H9 (cell line): ENCODE measurements at regions not wholly inside any gene's neighbourhood (a gene's known extent, or its start where the extent isn't known, plus 50 kb on each side); places are given as distances from the start of the nearest gene placed in this dataset.

Source experiments
- DNase-seq: peaks from one replicate; pipeline ENCODE4 v3.0.0-alpha.2; 2017
- H2AFZ ChIP-seq: one replicate; pipeline ENCODE4 v1.6.1; 2013; ENCODE audit warnings: mild to moderate bottlenecking, low read length, control low read depth, moderate library complexity
- H2AK5ac ChIP-seq: 2 replicates; pipeline ENCODE4 v1.6.1; 2013; ENCODE audit warnings: low read length, control low read depth, mixed read lengths; ENCODE audit not compliant: insufficient read length
- H2BK120ac ChIP-seq: one replicate; pipeline ENCODE4 v1.6.1; 2013; ENCODE audit warnings: low read depth, mild to moderate bottlenecking, low read length, control low read depth, inconsistent platforms; ENCODE audit not compliant: poor library complexity, severe bottlenecking
- H2BK12ac ChIP-seq: 2 replicates; pipeline ENCODE4 v1.6.1; 2013; ENCODE audit warnings: low read length, control low read depth, mixed read lengths, low read depth; ENCODE audit not compliant: insufficient read length
- H2BK15ac ChIP-seq: 2 replicates; pipeline ENCODE4 v1.6.1; 2013; ENCODE audit warnings: low read depth, low read length, control low read depth
- H2BK20ac ChIP-seq: one replicate; pipeline ENCODE4 v1.6.1; 2013; ENCODE audit warnings: low read depth, mild to moderate bottlenecking, low read length, control low read depth, inconsistent platforms; ENCODE audit not compliant: poor library complexity, severe bottlenecking
- H2BK5ac ChIP-seq: 2 replicates; pipeline ENCODE4 v1.6.1; 2013; ENCODE audit warnings: low read length, control low read depth, mixed read lengths; ENCODE audit not compliant: insufficient read length
- H3K14ac ChIP-seq: 2 replicates; pipeline ENCODE4 v1.6.1; 2013; ENCODE audit warnings: low read length, control low read depth; ENCODE audit not compliant: insufficient read depth
- H3K18ac ChIP-seq: 2 replicates; pipeline ENCODE4 v1.6.1; 2013; ENCODE audit warnings: low read depth, mild to moderate bottlenecking, mixed read lengths, low read length, control low read depth; ENCODE audit not compliant: insufficient read length
- H3K23ac ChIP-seq: 2 replicates; pipeline ENCODE4 v1.6.1; 2013; ENCODE audit warnings: low read length, control low read depth, mixed read lengths, low read depth; ENCODE audit not compliant: insufficient read length
- H3K23me2 ChIP-seq: 2 replicates; pipeline ENCODE4 v1.6.1; 2013; ENCODE audit warnings: low read depth, mild to moderate bottlenecking, mixed read lengths, low read length, control low read depth; ENCODE audit not compliant: insufficient read length, poor library complexity, severe bottlenecking
- H3K27ac ChIP-seq: 2 replicates; pipeline ENCODE4 v1.5.1; 2013; ENCODE audit warnings: low read length, control low read depth, mixed read lengths, low read depth; ENCODE audit not compliant: insufficient read length
- H3K27me3 ChIP-seq: 2 replicates; pipeline ENCODE4 v1.6.1; 2013; ENCODE audit warnings: low read length, control low read depth, inconsistent platforms; ENCODE audit not compliant: insufficient read depth
- H3K4ac ChIP-seq: 2 replicates; pipeline ENCODE4 v1.6.1; 2013; ENCODE audit warnings: low read depth, mild to moderate bottlenecking, control low read depth, inconsistent platforms, low read length, moderate library complexity
- H3K4me1 ChIP-seq: 2 replicates; pipeline ENCODE4 v1.6.1; 2013; ENCODE audit warnings: low read length, control low read depth, inconsistent platforms; ENCODE audit not compliant: insufficient read depth
- H3K4me2 ChIP-seq: 2 replicates; pipeline ENCODE4 v1.6.1; 2013; ENCODE audit warnings: low read length, control low read depth, mixed read lengths; ENCODE audit not compliant: insufficient read length, insufficient read depth
- H3K56ac ChIP-seq: 2 replicates; pipeline ENCODE4 v1.6.1; 2013; ENCODE audit warnings: low read depth, mild to moderate bottlenecking, mixed read lengths, low read length, control low read depth; ENCODE audit not compliant: insufficient read length
- H3K79me1 ChIP-seq: 2 replicates; pipeline ENCODE4 v1.6.1; 2013; ENCODE audit warnings: low read depth, mild to moderate bottlenecking, moderate library complexity, low read length, control low read depth, inconsistent platforms; ENCODE audit not compliant: insufficient read depth, poor library complexity, severe bottlenecking
- H3K79me2 ChIP-seq: 2 replicates; pipeline ENCODE4 v1.6.1; 2013; ENCODE audit warnings: low read length, control low read depth, inconsistent platforms; ENCODE audit not compliant: insufficient read depth
- H3K9ac ChIP-seq: 2 replicates; pipeline ENCODE4 v1.6.1; 2013; ENCODE audit warnings: low read length, control low read depth, mixed read lengths; ENCODE audit not compliant: insufficient read length; ENCODE audit errors: extremely low read depth
- H3K9me3 ChIP-seq: one replicate; pipeline ENCODE4 v1.6.1; 2013; ENCODE audit warnings: low read depth, low read length, inconsistent platforms; ENCODE audit not compliant: control insufficient read depth
- H3T11ph ChIP-seq: one replicate; pipeline ENCODE4 v1.6.1; 2013; ENCODE audit warnings: mild to moderate bottlenecking, low read length, control low read depth, inconsistent platforms
- H4K20me1 ChIP-seq: one replicate; pipeline ENCODE4 v1.6.1; 2013; ENCODE audit not compliant: control insufficient read depth, insufficient read length, insufficient read depth
- H4K5ac ChIP-seq: 2 replicates; pipeline ENCODE4 v1.6.1; 2013; ENCODE audit warnings: low read depth, mild to moderate bottlenecking, mixed read lengths, low read length, control low read depth; ENCODE audit not compliant: insufficient read length
- H4K8ac ChIP-seq: replicated peaks from 2 replicates; pipeline ENCODE4 v1.6.1; 2013; ENCODE audit warnings: low read length, control low read depth, mixed read lengths, low read depth; ENCODE audit not compliant: insufficient read length
- H4K91ac ChIP-seq: 2 replicates; pipeline ENCODE4 v1.6.1; 2013; ENCODE audit warnings: low read depth, mild to moderate bottlenecking, moderate library complexity, mixed read lengths, low read length, control low read depth; ENCODE audit not compliant: insufficient read length
- H3K27ac Mint-ChIP-seq, 3 experiments: 2 replicates in 2 of 3; 3 replicates in 1 of 3; pipeline ENCODE4 v1.8.0; 2020 to 2021; ENCODE audit warnings: mixed read lengths in 3 of 3, mild to moderate bottlenecking in 1 of 3, moderate library complexity in 1 of 3
- H3K27me3 Mint-ChIP-seq: 2 replicates; pipeline ENCODE4 v1.8.0; 2021; ENCODE audit warnings: low read depth, mild to moderate bottlenecking, moderate library complexity, mixed read lengths
- H3K36me3 Mint-ChIP-seq, 3 experiments: 2 replicates in 2 of 3; 3 replicates in 1 of 3; pipeline ENCODE4 v1.8.0; 2020 to 2021; ENCODE audit warnings: low read depth in 3 of 3, mixed read lengths in 3 of 3; ENCODE audit not compliant: insufficient read depth in 1 of 3
- H3K4me1 Mint-ChIP-seq, 2 experiments: 2 replicates each; pipeline ENCODE4 v1.8.0; 2020; ENCODE audit warnings: mixed read lengths in 2 of 2
- H3K4me3 Mint-ChIP-seq, 2 experiments: 2 replicates in 1 of 2; 3 replicates in 1 of 2; pipeline ENCODE4 v1.8.0; 2020 to 2021; ENCODE audit warnings: mild to moderate bottlenecking in 2 of 2, mixed read lengths in 2 of 2, moderate library complexity in 1 of 2
- H3K9me3 Mint-ChIP-seq, 2 experiments: 2 replicates in 1 of 2; 3 replicates in 1 of 2; pipeline ENCODE4 v1.8.0; 2020; ENCODE audit warnings: mild to moderate bottlenecking in 2 of 2, mixed read lengths in 2 of 2, moderate library complexity in 1 of 2
- CTCF ChIP-seq: fragments of 200-600 bp; sonication (generic); conservative IDR thresholded peaks from 3 replicates; pipeline ENCODE4 v1.8.0; 2021; ENCODE audit warnings: antibody characterized with exemption, mild to moderate bottlenecking
- WGBS: extraction: QIAGEN DNeasy Blood & Tissue Kit; methylation state at CpG from one replicate; pipeline ENCODE4 v1.1.7; 2013; ENCODE audit warnings: missing lambda C conversion rate, low lambda C conversion rate, mixed read lengths; ENCODE audit not compliant: insufficient read length; ENCODE audit errors: extremely low coverage; 5-methylcytosine and 5-hydroxymethylcytosine counted together

GRCh38 chr2:84173041-84173440, 286.0 kb downstream of the SUCLG1 start:
- H2AFZ ChIP-seq: no peak overlapping the region
- no peaks in the 10 kb centered on the region for H4K20me1 ChIP-seq
- no peaks in the 10 kb centered on the region for H3K23me2 ChIP-seq
- H3K9me3 ChIP-seq: no peaks in the 10 kb centered on the region
- no peak overlapping the region for H3K18ac ChIP-seq
- no peak overlapping the region for H3T11ph ChIP-seq
- H2BK5ac ChIP-seq: no peak overlapping the region
- no peak overlapping the region for H3K27ac Mint-ChIP-seq
- no peak overlapping the region for H3K4me3 Mint-ChIP-seq
- no peaks in the 10 kb centered on the region for H3K27me3 Mint-ChIP-seq
- no peak overlapping the region for H2AK5ac ChIP-seq
- no peaks in the 10 kb centered on the region for H3K79me2 ChIP-seq
- no peak overlapping the region for H3K27ac ChIP-seq
- H3K4me1 ChIP-seq: no peaks in the 10 kb centered on the region
- H2BK120ac ChIP-seq: no peak overlapping the region
- H4K91ac ChIP-seq: no peak overlapping the region
- H3K9me3 Mint-ChIP-seq: peaks cover 16% of the 10 kb centered on the region in 2 experiments; a peak in 4 of 5 replicates
- no peak overlapping the region for H2BK15ac ChIP-seq
- WGBS: no CpG with 5 or more reads among the region's 1 CpG
- no peak overlapping the region for H3K56ac ChIP-seq
- no peak for TF ChIP-seq CTCF
- no peak overlapping the region for H3K23ac ChIP-seq
- no peaks in the 10 kb centered on the region for H3K79me1 ChIP-seq
- no peak overlapping the region for H3K9ac ChIP-seq
- no peak overlapping the region for H2BK12ac ChIP-seq
- H3K4me1 Mint-ChIP-seq: peaks cover 4 to 6% of the 10 kb centered on the region in 2 experiments
- H3K14ac ChIP-seq: no peak overlapping the region
- H4K8ac ChIP-seq: no peak overlapping the region
- DNase-seq: no peak
- peaks cover 7 to 17% (median 14%) of the 10 kb centered on the region in 3 experiments; a peak in 6 of 7 replicates for H3K36me3 Mint-ChIP-seq
- H3K4me2 ChIP-seq: no peak overlapping the region
- H3K4ac ChIP-seq: no peak overlapping the region
- no peaks in the 10 kb centered on the region for H3K27me3 ChIP-seq
- H4K5ac ChIP-seq: no peak overlapping the region
- H2BK20ac ChIP-seq: no peak overlapping the region
